ENCODE measurements at regions not wholly inside any gene's neighbourhood (a gene's known extent, or its start where the extent isn't known, plus 50 kb on each side); places are given as distances from the start of the nearest gene placed in this dataset.
"Not testable (repeated sequence)": the region's sequence is repeated elsewhere in the genome, so short reads cannot be mapped to it uniquely, and the experiment has no call there.

- DNase-seq; H3K4me1 ChIP-seq (ENCODE audit: control insufficient read depth in 1 of 2, insufficient read depth in 2 of 2, low read length in 2 of 2); H2AFZ ChIP-seq (ENCODE audit: insufficient read depth, low read depth, low read length, poor library complexity, severe bottlenecking); H3K4me1 Mint-ChIP-seq; H3K9me3 ChIP-seq (replicated peaks in 1 of 2; ENCODE audit: control insufficient read depth in 1 of 2, insufficient read depth in 1 of 2, low read length in 2 of 2); H3K27ac ChIP-seq (ENCODE audit: low read depth in 1 of 2, low read length in 2 of 2); H3K36me3 Mint-ChIP-seq; H3K4me2 ChIP-seq (replicated peaks; ENCODE audit: extremely low read depth, low read length, poor library complexity, severe bottlenecking); H3K79me2 ChIP-seq (ENCODE audit: insufficient read depth, low read length); H3K9me3 Mint-ChIP-seq; H3K27me3 ChIP-seq (ENCODE audit: control insufficient read depth in 2 of 2, insufficient read depth in 2 of 2, low read length in 2 of 2); intact Hi-C loops (cut with micrococcal nuclease); H3K4me3 Mint-ChIP-seq; H3K9ac ChIP-seq (ENCODE audit: insufficient read depth, low read length, poor library complexity, severe bottlenecking); H3K4me3 ChIP-seq (replicated peaks in 1 of 3; ENCODE audit: low read depth in 2 of 3, low read length in 3 of 3); H3K27me3 Mint-ChIP-seq (ENCODE audit: low read depth in 3 of 3); H4K20me1 ChIP-seq (ENCODE audit: insufficient read depth, low read length); H3K27ac Mint-ChIP-seq; H3K36me3 ChIP-seq (replicated peaks in 1 of 2; ENCODE audit: control insufficient read depth in 1 of 2, insufficient read depth in 2 of 2, low read length in 2 of 2): not testable (repeated sequence)
- WGBS (ENCODE audit: insufficient coverage), result no CpG with 5 or more reads among the region's 8 CpGs
Measured at GRCh38 chr15:20017581-20017980, 524.0 kb downstream of the GOLGA6L6 start.

- H3K27me3 ChIP-seq (ENCODE audit: control insufficient read depth in 2 of 2, insufficient read depth in 2 of 2, low read length in 2 of 2); H2AFZ ChIP-seq (ENCODE audit: insufficient read depth, low read depth, low read length, poor library complexity, severe bottlenecking); H3K27ac Mint-ChIP-seq; H4K20me1 ChIP-seq (ENCODE audit: insufficient read depth, low read length); H3K9me3 ChIP-seq (replicated peaks in 1 of 2; ENCODE audit: control insufficient read depth in 1 of 2, insufficient read depth in 1 of 2, low read length in 2 of 2); H3K27me3 Mint-ChIP-seq (ENCODE audit: low read depth in 3 of 3); H3K36me3 Mint-ChIP-seq; H3K27ac ChIP-seq (ENCODE audit: low read depth in 1 of 2, low read length in 2 of 2); H3K4me3 ChIP-seq (replicated peaks in 1 of 3; ENCODE audit: low read depth in 2 of 3, low read length in 3 of 3); H3K79me2 ChIP-seq (ENCODE audit: insufficient read depth, low read length); H3K4me1 ChIP-seq (ENCODE audit: control insufficient read depth in 1 of 2, insufficient read depth in 2 of 2, low read length in 2 of 2); H3K9ac ChIP-seq (ENCODE audit: insufficient read depth, low read length, poor library complexity, severe bottlenecking); H3K4me1 Mint-ChIP-seq; H3K36me3 ChIP-seq (replicated peaks in 1 of 2; ENCODE audit: control insufficient read depth in 1 of 2, insufficient read depth in 2 of 2, low read length in 2 of 2); H3K9me3 Mint-ChIP-seq; DNase-seq; intact Hi-C loops (cut with micrococcal nuclease); H3K4me3 Mint-ChIP-seq; H3K4me2 ChIP-seq (replicated peaks; ENCODE audit: extremely low read depth, low read length, poor library complexity, severe bottlenecking): not testable (repeated sequence)
- 90% methylated on average over 2 of the region's 9 CpGs for WGBS (ENCODE audit: insufficient coverage)
Measured at GRCh38 chr15:20016941-20017340, 524.7 kb downstream of the GOLGA6L6 start.

- H3K27ac ChIP-seq (ENCODE audit: low read depth in 1 of 2, low read length in 2 of 2); H3K27me3 Mint-ChIP-seq (ENCODE audit: low read depth in 3 of 3); H3K27me3 ChIP-seq (ENCODE audit: control insufficient read depth in 2 of 2, insufficient read depth in 2 of 2, low read length in 2 of 2); H3K4me1 Mint-ChIP-seq; H3K36me3 ChIP-seq (replicated peaks in 1 of 2; ENCODE audit: control insufficient read depth in 1 of 2, insufficient read depth in 2 of 2, low read length in 2 of 2); DNase-seq; intact Hi-C loops (cut with micrococcal nuclease); H3K4me2 ChIP-seq (replicated peaks; ENCODE audit: extremely low read depth, low read length, poor library complexity, severe bottlenecking); H4K20me1 ChIP-seq (ENCODE audit: insufficient read depth, low read length); H3K79me2 ChIP-seq (ENCODE audit: insufficient read depth, low read length); H3K4me1 ChIP-seq (ENCODE audit: control insufficient read depth in 1 of 2, insufficient read depth in 2 of 2, low read length in 2 of 2); H3K4me3 Mint-ChIP-seq; H3K36me3 Mint-ChIP-seq; H3K4me3 ChIP-seq (replicated peaks in 1 of 3; ENCODE audit: low read depth in 2 of 3, low read length in 3 of 3); H3K9me3 Mint-ChIP-seq; H3K9ac ChIP-seq (ENCODE audit: insufficient read depth, low read length, poor library complexity, severe bottlenecking); H3K27ac Mint-ChIP-seq; H2AFZ ChIP-seq (ENCODE audit: insufficient read depth, low read depth, low read length, poor library complexity, severe bottlenecking): not testable (repeated sequence)
- H3K9me3 ChIP-seq (replicated peaks in 1 of 2; ENCODE audit: control insufficient read depth in 1 of 2, insufficient read depth in 1 of 2, low read length in 2 of 2), result peaks cover 0 to 14% of the 10 kb centered on the region in 2 donors
- WGBS (ENCODE audit: insufficient coverage), result no CpG with 5 or more reads among the region's 2 CpGs
Measured at GRCh38 chr15:20012837-20013236, 528.8 kb downstream of the GOLGA6L6 start.

GRCh38 chr15:20010759-20011158 lies 530.8 kb downstream of the GOLGA6L6 start:
- 81% methylated on average over 3 of the region's 9 CpGs for WGBS (ENCODE audit: insufficient coverage)
- H3K27ac Mint-ChIP-seq; H4K20me1 ChIP-seq (ENCODE audit: insufficient read depth, low read length); H3K4me3 Mint-ChIP-seq; DNase-seq; H3K4me1 ChIP-seq (ENCODE audit: control insufficient read depth in 1 of 2, insufficient read depth in 2 of 2, low read length in 2 of 2); H3K27ac ChIP-seq (ENCODE audit: low read depth in 1 of 2, low read length in 2 of 2); H3K79me2 ChIP-seq (ENCODE audit: insufficient read depth, low read length); H3K4me2 ChIP-seq (replicated peaks; ENCODE audit: extremely low read depth, low read length, poor library complexity, severe bottlenecking); H3K9me3 ChIP-seq (replicated peaks in 1 of 2; ENCODE audit: control insufficient read depth in 1 of 2, insufficient read depth in 1 of 2, low read length in 2 of 2); H3K9ac ChIP-seq (ENCODE audit: insufficient read depth, low read length, poor library complexity, severe bottlenecking); H3K27me3 Mint-ChIP-seq (ENCODE audit: low read depth in 3 of 3); intact Hi-C loops (cut with micrococcal nuclease); H3K4me3 ChIP-seq (replicated peaks in 1 of 3; ENCODE audit: low read depth in 2 of 3, low read length in 3 of 3); H3K9me3 Mint-ChIP-seq; H3K27me3 ChIP-seq (ENCODE audit: control insufficient read depth in 2 of 2, insufficient read depth in 2 of 2, low read length in 2 of 2); H3K36me3 ChIP-seq (replicated peaks in 1 of 2; ENCODE audit: control insufficient read depth in 1 of 2, insufficient read depth in 2 of 2, low read length in 2 of 2); H3K4me1 Mint-ChIP-seq; H2AFZ ChIP-seq (ENCODE audit: insufficient read depth, low read depth, low read length, poor library complexity, severe bottlenecking); H3K36me3 Mint-ChIP-seq: not testable (repeated sequence)

All from CD14-positive monocyte (primary cell).